Heart left ventricle (tissue), 16 donors: ENCODE measurements at regions not wholly inside any gene's neighbourhood (a gene's known extent, or its start where the extent isn't known, plus 50 kb on each side); places are given as distances from the start of the nearest gene placed in this dataset.

ENCODE experiments used
- ATAC-seq, 4 donors: fragments of 200-7000 bp; cut with Tn5 transposase; one replicate each; pipeline ENCODE4 v1.9.1; 2020 to 2022; ENCODE audit warnings: moderate library complexity in 4 of 4, mild to moderate bottlenecking in 3 of 4, moderate number of reproducible peaks in 1 of 4
- DNase-seq, 5 donors: peaks; one replicate each; pipeline ENCODE4 v3.0.0-alpha.2; 2020
- H3K27ac ChIP-seq, 12 donors: fragments of 200-600 bp; sonication (generic) in 4 of 12; one replicate each; pipeline versions ENCODE4 v1.5.0 to v1.8.0; 2016 to 2022; ENCODE audit warnings: mild to moderate bottlenecking in 2 of 12
- H3K27me3 ChIP-seq, 9 donors: fragments of 200-600 bp; sonication (generic) in 2 of 9; one replicate each; pipeline versions ENCODE4 v1.5.1 to v1.8.0; 2016 to 2022; ENCODE audit warnings: mild to moderate bottlenecking in 3 of 9
- H3K36me3 ChIP-seq, 9 donors: fragments of 200-600 bp; sonication (generic) in 2 of 9; one replicate each; pipeline versions ENCODE4 v1.5.0 to v1.8.0; 2018 to 2022; ENCODE audit warnings: mild to moderate bottlenecking in 2 of 9
- H3K4me1 ChIP-seq, 12 donors: fragments of 200-600 bp; sonication (generic) in 4 of 12; one replicate each; pipeline versions ENCODE4 v1.5.0 to v1.8.0; 2016 to 2022; ENCODE audit warnings: mild to moderate bottlenecking in 3 of 12
- H3K4me3 ChIP-seq, 12 donors: fragments of 200-600 bp; sonication (generic) in 4 of 12; one replicate each; pipeline versions ENCODE4 v1.5.0 to v1.8.0; 2017 to 2022; ENCODE audit warnings: mild to moderate bottlenecking in 9 of 12, moderate library complexity in 4 of 12
- H3K9me3 ChIP-seq, 12 donors: fragments of 200-600 bp; sonication (generic) in 4 of 12; one replicate each; pipeline versions ENCODE4 v1.5.0 to v1.8.0; 2016 to 2022; ENCODE audit warnings: mild to moderate bottlenecking in 1 of 12
- POLR2A ChIP-seq, 2 donors: fragments of 450-650 bp; IDR thresholded peaks; one replicate each; pipeline ENCODE4 v1.6.1; 2017; ENCODE audit warnings: antibody characterized with exemption in 2 of 2, mild to moderate bottlenecking in 2 of 2, moderate library complexity in 2 of 2
- WGBS, 4 donors: extraction: QIAGEN DNeasy Blood & Tissue Kit in 2 of 4; methylation state at CpG; one replicate each; pipeline versions ENCODE4 v1.1.5 to v1.1.7; 2013 to 2018; 5-methylcytosine and 5-hydroxymethylcytosine counted together
- intact Hi-C, 10 donors: fragments of 100-400 bp; cut with DNase I; formaldehyde crosslinking; loops; one replicate each; pipeline versions ENCODE4 v1.11.1 to v1.14.2; 2022
- TF ChIP-seq, protein P1 (sequence below), 12 donors: fragments of 200-600 bp; sonication (generic) in 4 of 12; IDR thresholded peaks; one replicate each; pipeline versions ENCODE4 v1.5.0 to v1.8.0; 2018 to 2022; ENCODE audit warnings: antibody characterized with exemption in 12 of 12, mild to moderate bottlenecking in 5 of 12
- donor health status: ischemic (EF 13 %, LVEDD 7.1; RV severe dilation, severe dysfunction).
- donor health status: healthy with polysubstance abuse.
- donor health status: DM: no; HTN: yes; CAD: no.
- donor health status: DM: no; HTN: no; CAD: no.
- donor health status: ischemic (EF 25% LVEDD 6.9; RV normal size, moderate dysfunction).
- donor health status: ischemic (EF 25% LVEDD 5.7; RV mildly dilated, moderate dysfunction).
- donor health status: healthy.
- donor health status: DM: yes; HTN: yes; CAD: no.
- donor health status: ischemic (EF 35%, LVEDD 5.7; RV mildly dilated, moderate dysfunction).
- donor health status: nonischemic (EF 11% LVEDD 7.7; RV severe dilation, severe dysfunction).
- donor health status: DM: yes; HTN: yes; CAD: no.
- donor health status: PGD.
- donor health status: ischemic (EF 29% LVEDD 5.4; RV normal size, mild dysfunction).
- donor health status: nonischemic (EF 23%, LVEDD 6.1; RV moderate dilation, normal function).

DNA sequence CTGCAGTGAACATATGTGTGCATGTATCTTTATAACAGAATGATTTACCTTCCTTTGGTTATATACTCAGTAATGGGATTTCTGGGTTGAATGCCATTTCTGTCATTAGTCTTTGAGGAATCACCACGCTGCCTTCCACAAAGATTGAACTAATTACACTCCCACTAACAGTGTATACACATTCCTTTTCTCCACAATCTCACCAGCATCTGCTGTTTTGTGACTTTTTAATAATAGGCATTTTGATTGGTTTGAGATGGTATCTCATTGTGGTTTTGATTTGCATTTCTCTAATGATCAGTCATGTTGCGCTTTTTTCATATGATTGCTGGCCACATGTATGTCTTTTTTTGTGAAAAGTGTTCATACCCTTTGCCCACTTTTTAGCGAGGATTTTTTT, 680.5 kb downstream of the PTPRC start:
- WGBS, 4 donors = 94 to 95% (median 94%) methylated on average over 3 of the region's 3 CpGs
- no peak for TF ChIP-seq POLR2A (IDR thresholded peaks at IDR 0.05)
- TF ChIP-seq, protein P1, sequence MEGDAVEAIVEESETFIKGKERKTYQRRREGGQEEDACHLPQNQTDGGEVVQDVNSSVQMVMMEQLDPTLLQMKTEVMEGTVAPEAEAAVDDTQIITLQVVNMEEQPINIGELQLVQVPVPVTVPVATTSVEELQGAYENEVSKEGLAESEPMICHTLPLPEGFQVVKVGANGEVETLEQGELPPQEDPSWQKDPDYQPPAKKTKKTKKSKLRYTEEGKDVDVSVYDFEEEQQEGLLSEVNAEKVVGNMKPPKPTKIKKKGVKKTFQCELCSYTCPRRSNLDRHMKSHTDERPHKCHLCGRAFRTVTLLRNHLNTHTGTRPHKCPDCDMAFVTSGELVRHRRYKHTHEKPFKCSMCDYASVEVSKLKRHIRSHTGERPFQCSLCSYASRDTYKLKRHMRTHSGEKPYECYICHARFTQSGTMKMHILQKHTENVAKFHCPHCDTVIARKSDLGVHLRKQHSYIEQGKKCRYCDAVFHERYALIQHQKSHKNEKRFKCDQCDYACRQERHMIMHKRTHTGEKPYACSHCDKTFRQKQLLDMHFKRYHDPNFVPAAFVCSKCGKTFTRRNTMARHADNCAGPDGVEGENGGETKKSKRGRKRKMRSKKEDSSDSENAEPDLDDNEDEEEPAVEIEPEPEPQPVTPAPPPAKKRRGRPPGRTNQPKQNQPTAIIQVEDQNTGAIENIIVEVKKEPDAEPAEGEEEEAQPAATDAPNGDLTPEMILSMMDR (IDR thresholded peaks at IDR 0.05) = no peak
- H3K27me3 ChIP-seq = peaks cover 0 to 5% (median 0%) of the 10 kb centered on the region in 9 donors
- intact Hi-C loops = no loop called here
- H3K9me3 ChIP-seq = no peaks in the 10 kb centered on the region
- H3K4me1 ChIP-seq = no peaks in the 10 kb centered on the region
- no peak overlapping the region for H3K27ac ChIP-seq
- no peaks in the 10 kb centered on the region for H3K36me3 ChIP-seq
- no peak overlapping the region for H3K4me3 ChIP-seq
- ATAC-seq (no peak), DNase-seq (no peak)

DNA sequence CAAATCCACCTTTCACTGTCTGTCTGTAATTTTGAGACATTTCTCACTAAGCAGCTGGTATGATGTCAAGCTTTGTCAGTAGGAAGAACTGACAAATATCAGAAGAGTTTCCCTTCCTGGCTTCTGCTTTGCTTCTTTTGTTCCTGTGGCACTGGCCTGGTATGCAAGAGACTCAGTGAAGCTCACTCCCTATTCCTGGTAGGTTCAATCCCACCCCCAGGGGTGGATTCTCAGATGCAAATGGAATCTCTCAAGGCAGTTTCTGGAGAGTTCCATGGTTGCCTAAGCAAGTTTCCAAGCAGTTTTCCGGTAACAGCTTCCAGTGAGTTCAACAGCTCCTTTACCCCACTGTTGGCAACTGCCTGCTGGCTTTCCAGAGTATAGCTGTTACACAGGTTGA, 683.4 kb downstream of the PTPRC start:
- TF ChIP-seq POLR2A (IDR thresholded peaks at IDR 0.05) = no peak
- TF ChIP-seq, protein P1 (IDR thresholded peaks at IDR 0.05) = no peak
- H3K27ac ChIP-seq = no peak overlapping the region
- H3K9me3 ChIP-seq = peaks cover 0 to 15% (median 6%) of the 10 kb centered on the region in 12 donors
- no peaks in the 10 kb centered on the region for H3K4me1 ChIP-seq
- WGBS, 4 donors = 91 to 100% (median 96%) methylated on average over 1 of the region's 1 CpG
- no peak for DNase-seq
- intact Hi-C loops = no loop called here
- H3K27me3 ChIP-seq = peaks cover 0 to 5% (median 0%) of the 10 kb centered on the region in 9 donors
- ATAC-seq = no peak
- no peak overlapping the region for H3K4me3 ChIP-seq
- H3K36me3 ChIP-seq = no peaks in the 10 kb centered on the region

DNA sequence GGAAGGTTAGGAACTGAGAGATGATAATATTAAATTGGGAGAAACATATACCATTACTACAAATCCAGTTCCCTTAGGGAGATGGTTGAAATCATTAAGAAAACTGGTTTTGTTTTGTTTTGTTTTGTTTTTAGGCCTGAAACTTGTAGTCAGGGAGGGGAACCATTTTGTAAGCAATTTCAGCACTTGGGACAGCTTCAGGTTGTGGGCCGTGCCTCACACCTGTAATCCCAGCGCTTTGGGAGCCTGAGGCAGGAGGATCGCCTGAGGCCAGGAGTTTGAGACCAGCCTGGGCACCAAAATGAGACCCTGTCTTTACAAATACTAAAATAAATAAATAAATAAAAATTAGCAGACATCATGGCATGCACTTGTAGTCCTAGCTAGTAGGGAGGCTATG, 694.3 kb upstream of the NR5A2 start:
- no peaks in the 10 kb centered on the region for H3K27me3 ChIP-seq
- H3K36me3 ChIP-seq = no peaks in the 10 kb centered on the region
- intact Hi-C loops = no loop called here
- H3K27ac ChIP-seq = no peak overlapping the region
- no peak for TF ChIP-seq POLR2A (IDR thresholded peaks at IDR 0.05)
- TF ChIP-seq, protein P1 (IDR thresholded peaks at IDR 0.05) = no peak
- DNase-seq (no peak), ATAC-seq (no peak)
- no peaks in the 10 kb centered on the region for H3K4me1 ChIP-seq
- 89 to 97% (median 95%) methylated on average over 3 of the region's 3 CpGs for WGBS, 4 donors
- H3K4me3 ChIP-seq = no peak overlapping the region
- H3K9me3 ChIP-seq = no peaks in the 10 kb centered on the region

DNA sequence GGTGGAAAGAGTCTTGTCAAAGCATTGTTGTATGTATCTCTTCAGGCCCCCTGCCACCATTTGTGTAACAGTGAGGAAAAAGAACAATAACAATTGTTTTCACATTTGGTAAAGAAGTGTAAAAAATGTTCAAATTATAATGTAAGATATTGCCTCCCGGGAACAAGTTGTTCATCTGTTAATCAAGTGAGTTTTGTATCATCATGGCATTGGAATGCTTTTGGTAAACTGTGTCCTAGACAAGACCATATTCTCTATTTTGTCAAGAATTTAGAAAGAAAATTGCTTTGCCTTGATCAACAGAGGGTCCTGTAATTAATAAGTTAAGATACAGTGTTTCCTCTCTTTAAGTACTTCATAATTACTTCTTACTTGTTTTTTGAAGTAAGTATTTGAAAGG, 692.0 kb upstream of the NR5A2 start:
- DNase-seq = no peak
- Histone ChIP-seq H3K27ac (no peak overlapping the region), H3K9me3 (no peaks in the 10 kb centered on the region), H3K4me1 (no peaks in the 10 kb centered on the region), H3K4me3 (no peak overlapping the region), H3K36me3 (no peaks in the 10 kb centered on the region), H3K27me3 (no peaks in the 10 kb centered on the region)
- 61 to 70% (median 65%) methylated on average over 1 of the region's 1 CpG for WGBS, 4 donors
- ATAC-seq = no peak
- intact Hi-C loops = no loop called here
- TF ChIP-seq POLR2A (IDR thresholded peaks at IDR 0.05) = no peak
- TF ChIP-seq, protein P1 (IDR thresholded peaks at IDR 0.05) = no peak
